SK-N-MC (cell line): ENCODE measurements at regions not wholly inside any gene's neighbourhood (a gene's known extent, or its start where the extent isn't known, plus 50 kb on each side); places are given as distances from the start of the nearest gene placed in this dataset.

Source experiments
- EZH2 ChIP-seq: fragments of 200-600 bp; sonication (generic); IDR thresholded peaks from one replicate; pipeline ENCODE4 v1.6.1; 2017; ENCODE audit warnings: antibody characterized with exemption
- POLR2AphosphoS5 ChIP-seq: IDR thresholded peaks from 2 replicates; pipeline ENCODE4 v1.6.1; 2012; ENCODE audit warnings: mild to moderate bottlenecking, low read depth, low read length, borderline replicate concordance

- no peak for TF ChIP-seq POLR2AphosphoS5
- TF ChIP-seq EZH2 = no peak
These were observed 197.1 kb upstream of the RASSF8 start for GRCh38 chr12:25761356-25761755.
